ENCODE measurements at regions not wholly inside any gene's neighbourhood (a gene's known extent, or its start where the extent isn't known, plus 50 kb on each side); places are given as distances from the start of the nearest gene placed in this dataset.

- TF ChIP-seq POLR2A (IDR thresholded peaks at IDR 0.05) (no peak), CTCF (IDR thresholded peaks at IDR 0.05) (no peak)
Observed at GRCh38 chr6:126909493-126909892, 209.0 kb upstream of the RSPO3 start.
